Right lobe of liver (tissue), 4 donors: ENCODE measurements at regions not wholly inside any gene's neighbourhood (a gene's known extent, or its start where the extent isn't known, plus 50 kb on each side); places are given as distances from the start of the nearest gene placed in this dataset.

Source experiments
- POLR2A ChIP-seq: fragments of 450-650 bp; IDR thresholded peaks from one replicate; pipeline ENCODE4 v1.6.1; 2017; ENCODE audit warnings: antibody characterized with exemption, mild to moderate bottlenecking
- TF ChIP-seq, protein P1 (sequence below), 4 donors: fragments of 200-600 bp in 3 of 4; fragments of 450-650 bp in 1 of 4; IDR thresholded peaks; one replicate each; pipeline versions ENCODE4 v1.5.1 to v1.8.0; 2016 to 2022; ENCODE audit warnings: antibody characterized with exemption in 4 of 4, mild to moderate bottlenecking in 2 of 4
- donor health status: DM: no; HTN: no; CAD: no.
- donor health status: DM: no; HTN: no; CAD: no.
- donor health status: DM: no; HTN: yes; CAD: no.

DNA sequence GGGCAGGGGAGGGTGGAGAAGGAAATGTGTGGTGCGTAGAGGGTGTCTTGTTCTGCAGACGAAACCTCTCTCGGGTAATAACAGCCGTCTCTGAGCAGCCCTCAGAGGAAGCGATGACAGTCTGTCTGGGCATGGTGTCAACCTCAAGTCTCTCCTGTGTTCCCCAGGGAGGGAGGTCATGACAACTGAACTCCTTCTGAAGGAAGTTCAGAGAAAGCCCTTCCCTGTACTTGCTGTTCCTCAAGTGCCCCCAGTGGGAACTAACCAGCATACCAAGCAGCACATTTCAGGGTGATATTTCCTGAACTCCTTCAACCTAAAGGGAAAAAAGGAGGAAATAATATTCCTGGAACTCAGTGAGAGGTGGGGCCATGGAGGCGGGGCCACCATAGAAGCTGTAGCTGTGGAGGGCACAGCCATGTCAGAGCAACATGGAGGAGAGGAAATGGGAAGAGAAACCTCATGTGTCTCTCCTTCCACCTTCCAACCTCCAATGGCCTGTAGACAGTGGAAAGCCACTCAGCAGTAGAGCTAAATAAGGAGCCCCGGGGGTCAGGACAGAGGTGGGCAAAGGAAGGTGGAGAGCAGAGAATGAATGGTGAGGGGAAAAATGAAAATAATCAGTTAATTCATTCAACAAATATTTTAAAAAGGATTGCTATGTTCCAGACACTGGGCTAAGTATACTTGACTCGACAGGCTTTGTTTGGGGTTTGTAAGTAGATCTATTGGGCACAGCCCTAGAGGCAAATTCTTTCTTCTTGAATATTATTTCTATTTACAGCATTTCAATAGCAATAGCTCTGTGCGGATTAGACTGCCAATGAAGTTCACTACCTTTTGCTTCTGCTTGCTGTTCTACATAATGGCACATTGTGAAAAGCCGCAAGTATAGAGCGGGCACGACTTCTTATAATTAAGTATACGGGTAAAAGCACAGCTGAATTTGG lies 61.0 kb upstream of the AOAH start:
- no peak for TF ChIP-seq POLR2A
- TF ChIP-seq, protein P1, sequence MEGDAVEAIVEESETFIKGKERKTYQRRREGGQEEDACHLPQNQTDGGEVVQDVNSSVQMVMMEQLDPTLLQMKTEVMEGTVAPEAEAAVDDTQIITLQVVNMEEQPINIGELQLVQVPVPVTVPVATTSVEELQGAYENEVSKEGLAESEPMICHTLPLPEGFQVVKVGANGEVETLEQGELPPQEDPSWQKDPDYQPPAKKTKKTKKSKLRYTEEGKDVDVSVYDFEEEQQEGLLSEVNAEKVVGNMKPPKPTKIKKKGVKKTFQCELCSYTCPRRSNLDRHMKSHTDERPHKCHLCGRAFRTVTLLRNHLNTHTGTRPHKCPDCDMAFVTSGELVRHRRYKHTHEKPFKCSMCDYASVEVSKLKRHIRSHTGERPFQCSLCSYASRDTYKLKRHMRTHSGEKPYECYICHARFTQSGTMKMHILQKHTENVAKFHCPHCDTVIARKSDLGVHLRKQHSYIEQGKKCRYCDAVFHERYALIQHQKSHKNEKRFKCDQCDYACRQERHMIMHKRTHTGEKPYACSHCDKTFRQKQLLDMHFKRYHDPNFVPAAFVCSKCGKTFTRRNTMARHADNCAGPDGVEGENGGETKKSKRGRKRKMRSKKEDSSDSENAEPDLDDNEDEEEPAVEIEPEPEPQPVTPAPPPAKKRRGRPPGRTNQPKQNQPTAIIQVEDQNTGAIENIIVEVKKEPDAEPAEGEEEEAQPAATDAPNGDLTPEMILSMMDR (IDR thresholded peaks at IDR 0.05), result no peak
